Tibial nerve (tissue), 4 donors: ENCODE measurements at regions not wholly inside any gene's neighbourhood (a gene's known extent, or its start where the extent isn't known, plus 50 kb on each side); places are given as distances from the start of the nearest gene placed in this dataset.

ENCODE experiments used
- CTCF ChIP-seq, 5 experiments: fragments of 200-600 bp in 3 of 5; fragments of 450-650 bp in 2 of 5; sonication (generic) in 3 of 5; IDR thresholded peaks; one replicate each; pipeline ENCODE4 v1.5.1; 2016 to 2019; ENCODE audit warnings: antibody characterized with exemption in 5 of 5, mild to moderate bottlenecking in 3 of 5, moderate library complexity in 2 of 5
- EP300 ChIP-seq, 2 donors: sonication (generic); formaldehyde crosslinking; IDR thresholded peaks; one replicate each; pipeline ENCODE4 v1.6.1; 2017; ENCODE audit warnings: antibody characterized with exemption in 2 of 2, mild to moderate bottlenecking in 1 of 2
- POLR2A ChIP-seq, 2 donors: fragments of 450-650 bp; IDR thresholded peaks; one replicate each; pipeline ENCODE4 v1.6.1; 2017; ENCODE audit warnings: antibody characterized with exemption in 2 of 2, mild to moderate bottlenecking in 2 of 2, moderate library complexity in 2 of 2

GRCh38 chr2:133814890-133815289 is 246.6 kb upstream of the NCKAP5 start:
- TF ChIP-seq POLR2A (IDR thresholded peaks at IDR 0.05) (no peak), EP300 (IDR thresholded peaks at IDR 0.05) (no peak), CTCF (IDR thresholded peaks at IDR 0.05) (no peak)
